H1 (cell line): ENCODE measurements at regions not wholly inside any gene's neighbourhood (a gene's known extent, or its start where the extent isn't known, plus 50 kb on each side); places are given as distances from the start of the nearest gene placed in this dataset.
"Not testable (repeated sequence)": the region's sequence is repeated elsewhere in the genome, so short reads cannot be mapped to it uniquely, and the experiment has no call there.

Experiments used
- CTCF ChIA-PET: fragments of 300-600 bp; sonication (Branson Sonifier 250); formaldehyde crosslinking; loops from one replicate; lab custom pipeline; 2021; ENCODE audit not compliant: partially characterized antibody; lab: Charles Lee
- POLR2A ChIA-PET: fragments of 300-600 bp; sonication (Branson Sonifier 250); formaldehyde crosslinking; loops from one replicate; lab custom pipeline; 2021; ENCODE audit warnings: inconsistent platforms; ENCODE audit not compliant: partially characterized antibody; lab: Charles Lee
- DNase-seq, 2 experiments: peaks; one replicate each; pipeline versions ENCODE4 v3.0.0 to v3.0.0-alpha.2; 2010 to 2022; ENCODE audit warnings: low spot score in 2 of 2, low read depth in 1 of 2, mixed read lengths in 1 of 2
- FAIRE-seq: peaks from 2 replicates; lab custom pipeline; 2011; peaks lifted over from hg19 to GRCh38; lab: Jason Lieb, UNC
- H2AFZ ChIP-seq: 2 replicates; pipeline ENCODE4 v1.8.1; 2012; ENCODE audit warnings: low read length, inconsistent platforms
- H2AK5ac ChIP-seq: 2 replicates; pipeline ENCODE4 v1.6.1; 2013; ENCODE audit warnings: low read depth, low read length
- H2BK120ac ChIP-seq: replicated peaks from 2 replicates; pipeline ENCODE3; 2013; ENCODE audit warnings: low read depth, low read length, inconsistent platforms
- H2BK12ac ChIP-seq: 2 replicates; pipeline ENCODE4 v1.6.1; 2013; ENCODE audit warnings: low read depth, low read length
- H2BK15ac ChIP-seq: 2 replicates; pipeline ENCODE4 v1.6.1; 2013; ENCODE audit warnings: low read length
- H2BK20ac ChIP-seq: 2 replicates; pipeline ENCODE4 v1.6.1; 2013; ENCODE audit warnings: low read length
- H2BK5ac ChIP-seq: 2 replicates; pipeline ENCODE4 v1.6.1; 2013; ENCODE audit warnings: low read depth, low read length
- H3K14ac ChIP-seq: 2 replicates; pipeline ENCODE4 v1.6.1; 2013; ENCODE audit warnings: inconsistent platforms; ENCODE audit not compliant: insufficient read length
- H3K18ac ChIP-seq: 2 replicates; pipeline ENCODE4 v1.6.1; 2013; ENCODE audit warnings: low read length; ENCODE audit errors: extremely low read depth
- H3K23ac ChIP-seq: 2 replicates; pipeline ENCODE4 v1.6.1; 2013; ENCODE audit warnings: inconsistent platforms; ENCODE audit not compliant: insufficient read length
- H3K23me2 ChIP-seq: 2 replicates; pipeline ENCODE4 v1.6.1; 2013; ENCODE audit warnings: low read depth, low read length
- H3K27ac ChIP-seq: 2 replicates; pipeline ENCODE4 v1.6.1; 2011; ENCODE audit warnings: low read depth, low read length, inconsistent platforms
- H3K27me3 ChIP-seq, 4 experiments: replicated peaks in 1 of 4; 1 replicate in 1 of 4; 2 replicates in 3 of 4; pipeline versions ENCODE4 v1.6.1 to v1.8.1; 2011 to 2013; ENCODE audit warnings: low read length in 3 of 4, mild to moderate bottlenecking in 3 of 4, inconsistent platforms in 2 of 4, mixed read lengths in 2 of 4, moderate library complexity in 1 of 4; ENCODE audit not compliant: control insufficient read depth in 3 of 4, insufficient read depth in 3 of 4; ENCODE audit errors: extremely low read depth in 1 of 4
- H3K36me3 ChIP-seq, 4 experiments: 2 replicates each; pipeline versions ENCODE4 v1.6.1 to v1.8.1; 2011 to 2013; ENCODE audit warnings: mild to moderate bottlenecking in 4 of 4, low read length in 3 of 4, moderate library complexity in 2 of 4, control low read depth in 1 of 4, inconsistent platforms in 1 of 4; ENCODE audit not compliant: insufficient read depth in 4 of 4, control insufficient read depth in 2 of 4
- H3K4ac ChIP-seq: replicated peaks from 2 replicates; pipeline ENCODE3; 2013; ENCODE audit warnings: low read length, low read depth, mixed read lengths, inconsistent platforms; ENCODE audit not compliant: insufficient read length
- H3K4me1 ChIP-seq, 4 experiments: replicated peaks in 1 of 4; 1 replicate in 1 of 4; 2 replicates in 3 of 4; pipeline versions ENCODE4 v1.6.1 to v1.8.1; 2011 to 2013; ENCODE audit warnings: low read length in 3 of 4, inconsistent platforms in 2 of 4, mixed read lengths in 1 of 4; ENCODE audit not compliant: insufficient read depth in 4 of 4, control insufficient read depth in 3 of 4
- H3K4me2 ChIP-seq, 2 experiments: 2 replicates each; pipeline versions ENCODE4 v1.6.1 to v1.8.1; 2011 to 2013; ENCODE audit warnings: low read depth in 2 of 2, low read length in 2 of 2, control low read depth in 1 of 2, inconsistent platforms in 1 of 2, mild to moderate bottlenecking in 1 of 2; ENCODE audit not compliant: insufficient read depth in 1 of 2
- H3K4me3 ChIP-seq, 4 experiments: fragments of 200-600, 300-600 bp in 1 of 4; sonication (generic), shearing (Covaris generic), sonication (Bioruptor Twin) in 1 of 4; 2 replicates each; pipeline versions ENCODE4 v1.5.1 to v1.8.1; 2011 to 2016; ENCODE audit warnings: low read length in 4 of 4, low read depth in 3 of 4, control low read depth in 2 of 4, inconsistent platforms in 2 of 4, mild to moderate bottlenecking in 2 of 4, mixed read lengths in 1 of 4, moderate library complexity in 1 of 4; ENCODE audit not compliant: insufficient read depth in 2 of 4; ENCODE audit errors: extremely low read depth in 1 of 4
- H3K56ac ChIP-seq: replicated peaks from 2 replicates; pipeline ENCODE3; 2013; ENCODE audit warnings: low read depth, mild to moderate bottlenecking, mixed read lengths, low read length, inconsistent platforms; ENCODE audit not compliant: insufficient read length
- H3K79me1 ChIP-seq: 2 replicates; pipeline ENCODE4 v1.6.1; 2013; ENCODE audit warnings: low read depth, low read length, control low read depth
- H3K79me2 ChIP-seq, 2 experiments: 2 replicates each; pipeline versions ENCODE4 v1.6.1 to v1.8.1; 2012 to 2013; ENCODE audit warnings: low read length in 2 of 2, mild to moderate bottlenecking in 2 of 2, inconsistent platforms in 1 of 2; ENCODE audit not compliant: insufficient read depth in 2 of 2, control insufficient read depth in 1 of 2
- H3K9ac ChIP-seq, 4 experiments: replicated peaks in 1 of 4; 1 replicate in 1 of 4; 2 replicates in 3 of 4; pipeline versions ENCODE4 v1.6.1 to v1.8.1; 2011 to 2013; ENCODE audit warnings: low read depth in 3 of 4, low read length in 3 of 4, control low read depth in 2 of 4, mild to moderate bottlenecking in 2 of 4, moderate library complexity in 2 of 4, inconsistent platforms in 1 of 4; ENCODE audit errors: extremely low read depth in 1 of 4
- H3K9me3 ChIP-seq, 2 experiments: 2 replicates each; pipeline versions ENCODE4 v1.6.1 to v1.8.1; 2012 to 2013; ENCODE audit warnings: mild to moderate bottlenecking in 2 of 2, moderate library complexity in 2 of 2, control low read depth in 1 of 2, inconsistent platforms in 1 of 2, low read depth in 1 of 2, low read length in 1 of 2, mixed read lengths in 1 of 2; ENCODE audit not compliant: insufficient read depth in 2 of 2
- H4K20me1 ChIP-seq, 2 experiments: replicated peaks in 1 of 2; 2 replicates each; pipeline versions ENCODE3 to v1.8.1; 2011 to 2013; ENCODE audit warnings: inconsistent platforms in 2 of 2, low read length in 2 of 2, mild to moderate bottlenecking in 1 of 2; ENCODE audit not compliant: insufficient read depth in 2 of 2, control insufficient read depth in 1 of 2
- H4K5ac ChIP-seq: 2 replicates; pipeline ENCODE4 v1.6.1; 2013; ENCODE audit warnings: low read length, low read depth, mixed read lengths, inconsistent platforms; ENCODE audit not compliant: insufficient read length
- H4K8ac ChIP-seq: 2 replicates; pipeline ENCODE4 v1.8.0; 2013; ENCODE audit warnings: mild to moderate bottlenecking, moderate library complexity, low read length, inconsistent platforms; ENCODE audit not compliant: insufficient read depth; ENCODE audit errors: extremely low read depth
- H4K91ac ChIP-seq: replicated peaks from 2 replicates; pipeline ENCODE3; 2013; ENCODE audit warnings: low read length, mixed read lengths, inconsistent platforms; ENCODE audit not compliant: insufficient read length
- ASH2L ChIP-seq: fragments of 200-600, 300-600 bp; sonication (generic); IDR thresholded peaks from one replicate; pipeline ENCODE4 v1.7.1; 2017; ENCODE audit warnings: low read length
- MAX ChIP-seq: IDR thresholded peaks from 2 replicates; pipeline ENCODE4 v1.6.1; 2012; ENCODE audit warnings: inconsistent platforms
- SIRT6 ChIP-seq: IDR thresholded peaks from one replicate; pipeline ENCODE4 v1.7.1; 2012; ENCODE audit warnings: low read length, inconsistent platforms
- USF2 ChIP-seq: IDR thresholded peaks from 2 replicates; pipeline ENCODE4 v1.6.1; 2011; ENCODE audit warnings: low read length, improper control_type of control experiment
- WGBS, 2 experiments: shearing (Covaris generic) in 1 of 2; methylation state at CpG; one replicate each; pipeline versions ENCODE4 v1.1.6 to v1.1.7; 2013 to 2015; ENCODE audit warnings: low lambda C conversion rate in 2 of 2, mixed read lengths in 2 of 2, inconsistent platforms in 1 of 2, low coverage in 1 of 2, missing lambda C conversion rate in 1 of 2; ENCODE audit not compliant: insufficient replicate concordance in 2 of 2, insufficient coverage in 1 of 2, insufficient read length in 1 of 2; ENCODE audit errors: extremely low coverage in 1 of 2, missing lambda C conversion rate in 1 of 2; 5-methylcytosine and 5-hydroxymethylcytosine counted together

GRCh38 chr5:56732121-56732520, 83.2 kb upstream of the MAP3K1 start (continued):
- no peak for TF ChIP-seq USF2
- TF ChIP-seq MAX, result no peak
- no peak for TF ChIP-seq ASH2L
- TF ChIP-seq SIRT6, result no peak

GRCh38 chr5:56731473-56731872, 83.9 kb upstream of the MAP3K1 start:
- H3K9ac ChIP-seq, H3K4me2 ChIP-seq, H4K20me1 ChIP-seq, POLR2A ChIA-PET, H3K4me3 ChIP-seq, H4K5ac ChIP-seq, H2BK15ac ChIP-seq, H2AFZ ChIP-seq, H3K27ac ChIP-seq, H2BK120ac ChIP-seq, H2BK20ac ChIP-seq, H4K91ac ChIP-seq, H3K79me1 ChIP-seq, FAIRE-seq, H3K9me3 ChIP-seq, H3K79me2 ChIP-seq, H3K14ac ChIP-seq, H3K23me2 ChIP-seq, H3K56ac ChIP-seq, H2BK5ac ChIP-seq, H3K36me3 ChIP-seq, H3K4me1 ChIP-seq, H3K4ac ChIP-seq, H3K27me3 ChIP-seq, H2BK12ac ChIP-seq, DNase-seq, H3K23ac ChIP-seq, H3K18ac ChIP-seq, H4K8ac ChIP-seq, H2AK5ac ChIP-seq: not testable (repeated sequence)
- CTCF ChIA-PET, result interaction anchor here (0.9 kb wide), 1 partner anchor 41 kb away, joined by 7 read pairs; no protein-coding TSS in a partner anchor
- 96% methylated on average over 2 of the region's 2 CpGs; no CpG with 5 or more reads in 1 of the 2 experiments for WGBS, 2 experiments
